GM23338 (cell line): ENCODE measurements at regions not wholly inside any gene's neighbourhood (a gene's known extent, or its start where the extent isn't known, plus 50 kb on each side); places are given as distances from the start of the nearest gene placed in this dataset.

Experiments
- ATAC-seq: fragments of 200-7000 bp; cut with Tn5 transposase; 3 replicates; pipeline ENCODE4 v1.9.1; 2020
- DNase-seq: peaks from one replicate; pipeline ENCODE4 v3.0.0-alpha.2; 2015; ENCODE audit warnings: low spot score
- H2AFZ ChIP-seq: fragments of 200-600 bp; sonication (generic); 2 replicates; pipeline ENCODE4 v1.8.0; 2016; ENCODE audit warnings: antibody characterized with exemption, mild to moderate bottlenecking, moderate library complexity
- H3F3A ChIP-seq: fragments of 200-600 bp; sonication (generic); replicated peaks from 2 replicates; pipeline ENCODE4 v1.8.0; 2017; ENCODE audit warnings: antibody characterized with exemption, mixed run types, low read depth
- H3K27ac ChIP-seq: fragments of 200-600 bp; sonication (generic); 2 replicates; pipeline ENCODE4 v1.6.1; 2016; ENCODE audit warnings: low read depth
- H3K27me3 ChIP-seq: fragments of 200-600 bp; sonication (generic); 2 replicates; pipeline ENCODE4 v1.8.0; 2016; ENCODE audit warnings: mild to moderate bottlenecking, mixed run types, moderate library complexity; ENCODE audit not compliant: insufficient read depth
- H3K36me3 ChIP-seq: fragments of 200-600 bp; sonication (generic); 2 replicates; pipeline ENCODE4 v1.8.0; 2016; ENCODE audit warnings: mild to moderate bottlenecking; ENCODE audit not compliant: insufficient read depth
- H3K4me1 ChIP-seq: fragments of 200-600 bp; sonication (generic); 2 replicates; pipeline ENCODE4 v1.8.0; 2016; ENCODE audit warnings: mild to moderate bottlenecking, moderate library complexity; ENCODE audit not compliant: insufficient read depth
- H3K4me2 ChIP-seq: fragments of 200-600 bp; sonication (generic); 2 replicates; pipeline ENCODE4 v1.7.1; 2017; ENCODE audit warnings: mixed run types
- H3K4me3 ChIP-seq: fragments of 200-600 bp; sonication (generic); 2 replicates; pipeline ENCODE4 v1.6.1; 2016; ENCODE audit warnings: mixed run types
- H3K79me2 ChIP-seq: fragments of 200-600 bp; sonication (generic); replicated peaks from 2 replicates; pipeline ENCODE4 v1.8.0; 2017; ENCODE audit warnings: mild to moderate bottlenecking; ENCODE audit not compliant: insufficient read depth
- H3K9me2 ChIP-seq: fragments of 200-600 bp; sonication (generic); 2 replicates; pipeline ENCODE4 v1.8.0; 2017; ENCODE audit not compliant: insufficient read depth
- H4K20me1 ChIP-seq: fragments of 200-600 bp; sonication (generic); replicated peaks from 2 replicates; pipeline ENCODE4 v1.8.0; 2017; ENCODE audit warnings: mild to moderate bottlenecking; ENCODE audit not compliant: insufficient read depth
- H3K27ac Mint-ChIP-seq: 2 replicates; pipeline ENCODE4 v1.8.0; 2020; ENCODE audit warnings: inconsistent platforms, mild to moderate bottlenecking, moderate library complexity, mixed read lengths
- H3K27me3 Mint-ChIP-seq: 3 replicates; pipeline ENCODE4 v1.8.0; 2022; ENCODE audit warnings: low read depth, mild to moderate bottlenecking, moderate library complexity, mixed read lengths, inconsistent platforms; ENCODE audit not compliant: insufficient read depth, poor library complexity
- H3K36me3 Mint-ChIP-seq: 3 replicates; pipeline ENCODE4 v1.8.0; 2021; ENCODE audit warnings: low read depth, mild to moderate bottlenecking, inconsistent platforms, moderate library complexity, mixed read lengths
- H3K4me1 Mint-ChIP-seq: 3 replicates; pipeline ENCODE4 v1.8.0; 2020; ENCODE audit warnings: mild to moderate bottlenecking, inconsistent platforms, mixed read lengths
- H3K4me3 Mint-ChIP-seq: 3 replicates; pipeline ENCODE4 v1.8.0; 2021; ENCODE audit warnings: moderate library complexity, mild to moderate bottlenecking, inconsistent platforms, mixed read lengths
- H3K9me3 Mint-ChIP-seq: 3 replicates; pipeline ENCODE4 v1.8.0; 2020; ENCODE audit warnings: moderate library complexity, mild to moderate bottlenecking, inconsistent platforms, mixed read lengths
- ETS1 ChIP-seq: IDR thresholded peaks from 2 replicates; pipeline ENCODE4 v1.6.1; 2016; ENCODE audit warnings: antibody characterized with exemption
- EZH2 ChIP-seq: fragments of 200-600 bp; sonication (generic); IDR thresholded peaks from one replicate; pipeline ENCODE4 v1.8.0; 2017; ENCODE audit warnings: antibody characterized with exemption, mild to moderate bottlenecking, low read depth; ENCODE audit not compliant: unreplicated experiment
- POLR2AphosphoS5 ChIP-seq: IDR thresholded peaks from 2 replicates; pipeline ENCODE4 v1.6.1; 2016; ENCODE audit warnings: antibody characterized with exemption, low read depth
- STAT1 ChIP-seq: IDR thresholded peaks from one replicate; pipeline ENCODE4 v1.6.1; 2016; ENCODE audit warnings: antibody characterized with exemption; ENCODE audit not compliant: unreplicated experiment
- TF ChIP-seq, protein P1 (sequence below): fragments of 250-450 bp; sonication (Bioruptor Pico); IDR thresholded peaks from 2 replicates; pipeline ENCODE4 v1.5.0; 2020; ENCODE audit warnings: mild to moderate bottlenecking, moderate library complexity

- Histone ChIP-seq H3K4me3 (no peak overlapping the region), H3K79me2 (no peaks in the 10 kb centered on the region), H3K27me3 (no peaks in the 10 kb centered on the region), H4K20me1 (no peaks in the 10 kb centered on the region), H3K36me3 (no peaks in the 10 kb centered on the region), H2AFZ (no peak overlapping the region), H3F3A (no peaks in the 10 kb centered on the region), H3K27ac (no peak overlapping the region), H3K4me2 (no peak overlapping the region), H3K4me1 (no peaks in the 10 kb centered on the region), H3K9me2 (no peaks in the 10 kb centered on the region)
- Mint-ChIP-seq H3K36me3 (no peaks in the 10 kb centered on the region), H3K4me3 (no peak overlapping the region), H3K27ac (no peak overlapping the region), H3K27me3 (peaks cover 11% of the 10 kb centered on the region), H3K4me1 (peaks cover 4% of the 10 kb centered on the region), H3K9me3 (no peaks in the 10 kb centered on the region)
- no peak for ATAC-seq
- TF ChIP-seq POLR2AphosphoS5 (no peak), ETS1 (no peak), STAT1 (no peak), EZH2 (no peak)
- TF ChIP-seq, protein P1, sequence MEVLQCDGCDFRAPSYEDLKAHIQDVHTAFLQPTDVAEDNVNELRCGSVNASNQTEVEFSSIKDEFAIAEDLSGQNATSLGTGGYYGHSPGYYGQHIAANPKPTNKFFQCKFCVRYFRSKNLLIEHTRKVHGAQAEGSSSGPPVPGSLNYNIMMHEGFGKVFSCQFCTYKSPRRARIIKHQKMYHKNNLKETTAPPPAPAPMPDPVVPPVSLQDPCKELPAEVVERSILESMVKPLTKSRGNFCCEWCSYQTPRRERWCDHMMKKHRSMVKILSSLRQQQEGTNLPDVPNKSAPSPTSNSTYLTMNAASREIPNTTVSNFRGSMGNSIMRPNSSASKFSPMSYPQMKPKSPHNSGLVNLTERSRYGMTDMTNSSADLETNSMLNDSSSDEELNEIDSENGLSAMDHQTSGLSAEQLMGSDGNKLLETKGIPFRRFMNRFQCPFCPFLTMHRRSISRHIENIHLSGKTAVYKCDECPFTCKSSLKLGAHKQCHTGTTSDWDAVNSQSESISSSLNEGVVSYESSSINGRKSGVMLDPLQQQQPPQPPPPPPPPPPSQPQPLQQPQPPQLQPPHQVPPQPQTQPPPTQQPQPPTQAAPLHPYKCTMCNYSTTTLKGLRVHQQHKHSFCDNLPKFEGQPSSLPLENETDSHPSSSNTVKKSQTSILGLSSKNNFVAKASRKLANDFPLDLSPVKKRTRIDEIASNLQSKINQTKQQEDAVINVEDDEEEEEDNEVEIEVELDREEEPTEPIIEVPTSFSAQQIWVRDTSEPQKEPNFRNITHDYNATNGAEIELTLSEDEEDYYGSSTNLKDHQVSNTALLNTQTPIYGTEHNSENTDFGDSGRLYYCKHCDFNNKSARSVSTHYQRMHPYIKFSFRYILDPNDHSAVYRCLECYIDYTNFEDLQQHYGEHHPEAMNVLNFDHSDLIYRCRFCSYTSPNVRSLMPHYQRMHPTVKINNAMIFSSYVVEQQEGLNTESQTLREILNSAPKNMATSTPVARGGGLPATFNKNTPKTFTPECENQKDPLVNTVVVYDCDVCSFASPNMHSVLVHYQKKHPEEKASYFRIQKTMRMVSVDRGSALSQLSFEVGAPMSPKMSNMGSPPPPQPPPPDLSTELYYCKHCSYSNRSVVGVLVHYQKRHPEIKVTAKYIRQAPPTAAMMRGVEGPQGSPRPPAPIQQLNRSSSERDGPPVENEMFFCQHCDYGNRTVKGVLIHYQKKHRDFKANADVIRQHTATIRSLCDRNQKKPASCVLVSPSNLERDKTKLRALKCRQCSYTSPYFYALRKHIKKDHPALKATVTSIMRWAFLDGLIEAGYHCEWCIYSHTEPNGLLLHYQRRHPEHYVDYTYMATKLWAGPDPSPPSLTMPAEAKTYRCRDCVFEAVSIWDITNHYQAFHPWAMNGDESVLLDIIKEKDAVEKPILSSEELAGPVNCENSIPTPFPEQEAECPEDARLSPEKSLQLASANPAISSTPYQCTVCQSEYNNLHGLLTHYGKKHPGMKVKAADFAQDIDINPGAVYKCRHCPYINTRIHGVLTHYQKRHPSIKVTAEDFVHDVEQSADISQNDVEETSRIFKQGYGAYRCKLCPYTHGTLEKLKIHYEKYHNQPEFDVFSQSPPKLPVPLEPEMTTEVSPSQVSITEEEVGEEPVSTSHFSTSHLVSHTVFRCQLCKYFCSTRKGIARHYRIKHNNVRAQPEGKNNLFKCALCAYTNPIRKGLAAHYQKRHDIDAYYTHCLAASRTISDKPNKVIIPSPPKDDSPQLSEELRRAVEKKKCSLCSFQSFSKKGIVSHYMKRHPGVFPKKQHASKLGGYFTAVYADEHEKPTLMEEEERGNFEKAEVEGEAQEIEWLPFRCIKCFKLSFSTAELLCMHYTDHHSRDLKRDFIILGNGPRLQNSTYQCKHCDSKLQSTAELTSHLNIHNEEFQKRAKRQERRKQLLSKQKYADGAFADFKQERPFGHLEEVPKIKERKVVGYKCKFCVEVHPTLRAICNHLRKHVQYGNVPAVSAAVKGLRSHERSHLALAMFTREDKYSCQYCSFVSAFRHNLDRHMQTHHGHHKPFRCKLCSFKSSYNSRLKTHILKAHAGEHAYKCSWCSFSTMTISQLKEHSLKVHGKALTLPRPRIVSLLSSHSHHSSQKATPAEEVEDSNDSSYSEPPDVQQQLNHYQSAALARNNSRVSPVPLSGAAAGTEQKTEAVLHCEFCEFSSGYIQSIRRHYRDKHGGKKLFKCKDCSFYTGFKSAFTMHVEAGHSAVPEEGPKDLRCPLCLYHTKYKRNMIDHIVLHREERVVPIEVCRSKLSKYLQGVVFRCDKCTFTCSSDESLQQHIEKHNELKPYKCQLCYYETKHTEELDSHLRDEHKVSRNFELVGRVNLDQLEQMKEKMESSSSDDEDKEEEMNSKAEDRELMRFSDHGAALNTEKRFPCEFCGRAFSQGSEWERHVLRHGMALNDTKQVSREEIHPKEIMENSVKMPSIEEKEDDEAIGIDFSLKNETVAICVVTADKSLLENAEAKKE (CRISPR knock-in tag), result no peak
- DNase-seq, result no peak
Observed at GRCh38 chr4:1543561-1543960, 137.3 kb upstream of the NKX1-1 start.
